ENCODE measurements at regions not wholly inside any gene's neighbourhood (a gene's known extent, or its start where the extent isn't known, plus 50 kb on each side); places are given as distances from the start of the nearest gene placed in this dataset.
"Not testable (repeated sequence)": the region's sequence is repeated elsewhere in the genome, so short reads cannot be mapped to it uniquely, and the experiment has no call there.

- not testable (repeated sequence) for DNase-seq
These were observed 1370.0 kb downstream of the CDH12 start for GRCh38 chr5:21482983-21483650.

- not testable (repeated sequence) for DNase-seq
These were observed 1370.6 kb downstream of the CDH12 start for GRCh38 chr5:21482522-21482921.

- DNase-seq, result not testable (repeated sequence)
These were observed 1371.5 kb downstream of the CDH12 start for GRCh38 chr5:21481320-21482270.

- DNase-seq, result not testable (repeated sequence)
These were observed 1373.1 kb downstream of the CDH12 start for GRCh38 chr5:21480054-21480453.

- DNase-seq, result not testable (repeated sequence)
These were observed 1379.2 kb downstream of the CDH12 start for GRCh38 chr5:21473981-21474380.

- not testable (repeated sequence) for DNase-seq
These were observed 1379.7 kb downstream of the CDH12 start for GRCh38 chr5:21473436-21473835.

- not testable (repeated sequence) for DNase-seq
These were observed 1381.5 kb downstream of the CDH12 start for GRCh38 chr5:21471691-21472090.

- DNase-seq, result not testable (repeated sequence)
These were observed 1383.5 kb downstream of the CDH12 start for GRCh38 chr5:21469523-21470101.

GRCh38 chr5:21467544-21467943 is 1385.6 kb downstream of the CDH12 start:
- DNase-seq, result not testable (repeated sequence)

GRCh38 chr5:21459744-21460073 is 1393.4 kb downstream of the CDH12 start:
- not testable (repeated sequence) for DNase-seq

GRCh38 chr5:21452449-21452848 is 1400.7 kb downstream of the CDH12 start:
- DNase-seq, result no peak

- no peak for DNase-seq
These were observed 1420.5 kb downstream of the CDH12 start for GRCh38 chr5:21432646-21433045.

- DNase-seq, result no peak
These were observed 1428.2 kb downstream of the CDH12 start for GRCh38 chr5:21424907-21425306.

- no peak for DNase-seq
These were observed 1431.4 kb upstream of the CDH18 start for GRCh38 chr5:21419383-21419782.

- not testable (repeated sequence) for DNase-seq
These were observed 1414.1 kb upstream of the CDH18 start for GRCh38 chr5:21402089-21402488.

GRCh38 chr5:21398511-21398910 is 1410.5 kb upstream of the CDH18 start:
- DNase-seq, result no peak

GRCh38 chr5:21397693-21398092 is 1409.7 kb upstream of the CDH18 start:
- no peak for DNase-seq

GRCh38 chr5:21391506-21391905 is 1403.5 kb upstream of the CDH18 start:
- no peak for DNase-seq

- not testable (repeated sequence) for DNase-seq
These were observed 1372.8 kb upstream of the CDH18 start for GRCh38 chr5:21360754-21361153.

GRCh38 chr5:21341948-21342261 is 1353.9 kb upstream of the CDH18 start:
- not testable (repeated sequence) for DNase-seq

GRCh38 chr5:21341203-21341947 is 1353.4 kb upstream of the CDH18 start:
- DNase-seq, result not testable (repeated sequence)

GRCh38 chr5:21340233-21340632 is 1352.2 kb upstream of the CDH18 start:
- not testable (repeated sequence) for DNase-seq
